GM19025 (cell line): ENCODE measurements at regions not wholly inside any gene's neighbourhood (a gene's known extent, or its start where the extent isn't known, plus 50 kb on each side); places are given as distances from the start of the nearest gene placed in this dataset.
"Not testable (repeated sequence)": the region's sequence is repeated elsewhere in the genome, so short reads cannot be mapped to it uniquely, and the experiment has no call there.

Experiments used
- ATAC-seq: cut with Tn5 transposase; IDR thresholded peaks from one replicate; pipeline ENCODE4 v1.9.1; 2021; ENCODE audit warnings: mild to moderate bottlenecking, low read depth, moderate library complexity; ENCODE audit not compliant: unreplicated experiment

DNA sequence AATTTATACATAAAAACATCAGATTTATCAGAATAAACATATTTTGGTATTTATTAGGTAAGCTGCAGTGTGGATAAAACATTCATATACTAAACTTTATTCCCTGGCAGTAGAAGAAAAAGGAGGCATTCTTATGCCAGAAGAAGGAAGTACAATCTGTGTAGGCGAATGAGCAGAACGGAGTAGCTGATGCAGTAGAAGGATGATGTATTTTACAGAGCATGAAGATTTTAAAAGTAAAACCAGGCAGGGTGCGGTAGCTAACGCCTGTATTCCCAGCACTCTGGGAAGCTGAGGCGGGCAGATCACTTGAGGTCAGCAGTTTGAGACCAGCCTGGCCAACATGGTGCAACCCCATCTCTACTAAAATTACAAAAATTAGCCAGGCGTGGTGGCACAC, 294.9 kb upstream of the MKLN1 start:
- ATAC-seq, result no peak

DNA sequence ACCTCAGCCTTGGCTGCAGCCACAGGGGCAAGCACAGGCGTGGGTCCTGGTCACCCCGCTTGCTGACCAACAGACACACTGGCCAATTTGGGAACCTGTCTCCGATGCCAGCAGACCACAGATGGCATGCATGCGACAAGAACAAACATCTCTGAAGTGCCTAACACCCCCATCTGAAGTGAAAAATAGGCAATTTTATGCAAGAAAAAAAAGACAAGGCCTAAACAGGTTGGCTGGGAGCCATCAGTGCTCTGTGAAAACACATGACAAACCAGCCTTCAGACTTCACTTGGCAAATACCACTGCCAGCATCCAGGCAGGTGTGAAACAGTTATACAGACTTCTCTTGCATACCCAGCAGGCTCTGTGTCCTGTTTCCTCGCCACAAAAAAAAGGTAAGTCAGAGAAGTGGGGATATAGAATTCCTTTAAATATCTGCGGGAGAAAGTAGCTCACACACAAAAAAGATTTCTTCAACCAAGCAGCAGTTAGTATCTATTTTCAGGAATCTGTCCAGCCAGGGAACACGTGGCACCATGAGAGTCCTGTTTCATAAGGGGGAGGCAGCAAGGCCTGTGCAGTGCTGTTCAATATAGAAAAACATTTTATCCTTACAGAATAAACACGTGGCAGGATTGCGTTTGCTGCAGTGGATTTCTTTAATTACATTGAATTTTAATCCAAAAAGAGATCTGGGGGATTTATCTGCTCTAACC, 293.4 kb upstream of the MKLN1 start:
- no peak for ATAC-seq

DNA sequence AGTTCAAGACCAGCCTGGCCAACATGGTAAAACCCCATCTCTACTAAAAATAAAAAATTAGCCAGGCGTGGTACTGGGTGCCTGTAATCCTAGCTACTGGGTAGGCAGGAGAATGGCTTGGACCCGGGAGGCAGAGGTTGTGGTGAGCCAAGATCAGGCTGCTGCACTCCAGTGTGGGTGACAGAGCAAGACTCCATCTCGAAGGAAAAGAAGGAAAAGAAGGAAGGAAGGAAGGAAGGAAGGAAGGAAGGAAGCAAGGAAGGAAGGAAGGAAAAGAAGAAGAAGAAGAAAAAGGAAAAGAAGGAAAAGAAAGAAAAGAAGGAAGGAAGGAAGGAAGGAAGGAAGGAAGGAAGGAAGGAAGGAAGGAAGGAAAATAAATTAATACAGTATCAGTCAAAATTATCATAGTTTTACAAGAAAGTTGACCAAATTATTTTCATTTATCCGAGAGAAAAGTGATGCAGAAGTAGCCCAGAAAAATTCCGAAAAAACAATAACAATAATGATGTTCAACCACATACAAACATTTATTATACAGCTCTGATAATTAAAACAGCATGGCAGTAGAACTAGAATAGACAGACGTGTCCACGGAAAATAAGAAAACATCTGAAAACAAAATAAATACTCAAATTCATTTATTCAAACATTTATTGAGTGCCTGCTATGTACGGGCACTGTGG, 292.4 kb upstream of the MKLN1 start:
- ATAC-seq, result no peak

DNA sequence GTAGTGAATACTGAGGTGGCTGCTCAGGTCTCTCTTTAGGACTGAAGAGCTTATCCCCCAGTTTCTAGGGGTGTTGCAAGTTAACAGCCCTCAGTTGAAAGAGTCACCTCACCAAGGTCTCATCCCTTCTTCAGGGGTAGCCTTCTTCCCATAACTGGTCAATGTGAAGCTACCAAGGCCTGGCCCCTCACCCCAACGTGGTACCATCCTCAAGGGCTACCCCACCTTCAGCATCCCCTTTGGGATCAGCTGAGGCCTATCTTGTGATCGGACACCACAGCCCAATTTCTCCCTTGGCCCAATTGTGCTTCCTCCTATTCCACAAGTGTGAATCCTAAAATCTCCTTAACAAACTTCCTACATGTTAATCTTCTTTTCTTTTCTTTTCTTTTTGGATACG, 289.5 kb upstream of the MKLN1 start:
- ATAC-seq, result no peak

DNA sequence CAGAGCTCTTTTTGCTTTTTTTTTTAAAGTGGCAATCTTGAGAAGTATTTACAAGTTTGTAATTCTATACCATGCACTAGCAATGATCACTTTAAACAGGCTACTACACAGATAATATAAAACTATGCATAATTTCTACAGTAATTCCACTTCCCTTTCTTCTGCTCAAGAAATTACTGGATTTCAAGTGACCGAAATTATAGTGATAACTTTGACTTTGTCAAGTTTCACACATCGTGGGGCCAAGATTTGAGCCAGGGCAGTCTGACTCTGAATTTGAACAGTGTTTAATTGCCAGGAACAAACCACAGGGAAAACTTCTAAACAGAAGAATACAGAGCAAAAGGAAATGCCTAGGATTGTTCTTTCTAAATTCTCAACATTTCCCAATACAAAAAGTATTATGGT, 288.3 kb upstream of the MKLN1 start:
- no peak for ATAC-seq

DNA sequence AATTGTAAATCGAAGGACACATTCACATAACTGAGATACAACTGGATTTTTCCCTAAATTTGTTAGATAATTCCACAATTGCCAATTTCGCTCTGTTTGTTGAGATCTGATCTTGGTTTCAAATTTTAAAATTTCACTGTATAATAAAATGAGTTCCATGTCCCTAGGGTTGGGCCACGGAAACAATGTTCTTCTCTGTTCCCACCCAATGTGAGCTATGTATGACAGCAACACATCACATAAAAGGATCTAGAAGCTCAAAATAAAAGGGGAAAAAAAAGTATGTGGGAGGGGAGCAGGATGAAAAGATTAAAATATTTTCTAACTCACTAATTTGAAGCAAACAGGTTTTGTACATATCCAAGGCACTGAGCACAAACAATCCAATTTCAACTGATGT, 287.8 kb upstream of the MKLN1 start:
- ATAC-seq, result no peak

DNA sequence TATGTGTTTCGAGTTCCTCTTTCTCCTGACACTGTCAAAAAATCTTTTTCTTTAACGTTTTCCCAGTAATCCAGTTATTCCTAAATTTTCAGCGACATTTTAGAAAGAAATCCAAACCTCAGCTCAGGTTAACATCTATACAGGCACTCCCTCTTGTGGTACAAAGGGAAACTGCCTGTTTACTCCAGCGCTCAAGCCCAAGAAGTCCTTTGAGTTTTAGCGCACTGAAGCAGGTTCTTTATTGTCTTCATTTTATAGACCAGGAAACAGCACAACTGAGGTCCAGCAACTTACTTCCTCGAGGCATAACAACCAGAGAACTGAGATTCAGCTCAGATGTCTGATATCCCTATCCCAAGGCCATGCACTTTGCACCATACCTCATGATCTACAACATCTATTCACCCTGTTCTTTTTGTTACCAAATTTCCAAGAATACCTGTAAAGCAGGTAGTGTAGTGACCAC, 287.2 kb upstream of the MKLN1 start:
- ATAC-seq, result no peak

DNA sequence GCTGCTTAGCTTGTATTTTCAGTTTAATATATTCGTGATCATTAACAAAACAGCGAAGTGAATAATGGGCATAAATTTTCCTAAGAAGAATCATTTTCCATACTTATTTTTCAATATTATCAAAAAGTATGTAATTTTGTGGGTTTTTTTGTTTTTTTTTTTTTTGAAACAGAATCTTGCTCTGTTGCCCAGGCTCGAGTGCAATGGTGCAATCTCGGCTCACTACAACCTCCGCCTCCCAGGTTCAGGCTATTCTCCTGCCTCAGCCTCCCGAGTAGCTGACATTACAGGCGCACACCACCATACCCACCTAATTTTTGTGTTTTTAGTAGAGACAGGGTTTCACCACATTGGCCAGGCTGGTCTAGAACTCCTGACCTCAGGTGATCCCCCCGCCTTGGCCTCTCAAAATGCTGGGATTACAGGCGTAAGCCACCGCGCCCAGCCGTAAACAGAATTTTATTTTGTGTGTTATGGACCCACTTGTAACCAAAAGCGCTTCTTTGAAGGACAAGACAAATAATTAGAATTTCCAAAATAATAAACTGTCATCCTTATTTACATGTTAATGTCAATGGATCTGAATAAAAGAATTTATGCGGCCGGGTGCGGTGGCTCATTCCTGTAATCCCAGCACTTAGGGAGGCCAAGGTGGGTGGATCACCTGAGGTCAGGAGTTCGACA, 286.5 kb upstream of the MKLN1 start:
- not testable (repeated sequence) for ATAC-seq

DNA sequence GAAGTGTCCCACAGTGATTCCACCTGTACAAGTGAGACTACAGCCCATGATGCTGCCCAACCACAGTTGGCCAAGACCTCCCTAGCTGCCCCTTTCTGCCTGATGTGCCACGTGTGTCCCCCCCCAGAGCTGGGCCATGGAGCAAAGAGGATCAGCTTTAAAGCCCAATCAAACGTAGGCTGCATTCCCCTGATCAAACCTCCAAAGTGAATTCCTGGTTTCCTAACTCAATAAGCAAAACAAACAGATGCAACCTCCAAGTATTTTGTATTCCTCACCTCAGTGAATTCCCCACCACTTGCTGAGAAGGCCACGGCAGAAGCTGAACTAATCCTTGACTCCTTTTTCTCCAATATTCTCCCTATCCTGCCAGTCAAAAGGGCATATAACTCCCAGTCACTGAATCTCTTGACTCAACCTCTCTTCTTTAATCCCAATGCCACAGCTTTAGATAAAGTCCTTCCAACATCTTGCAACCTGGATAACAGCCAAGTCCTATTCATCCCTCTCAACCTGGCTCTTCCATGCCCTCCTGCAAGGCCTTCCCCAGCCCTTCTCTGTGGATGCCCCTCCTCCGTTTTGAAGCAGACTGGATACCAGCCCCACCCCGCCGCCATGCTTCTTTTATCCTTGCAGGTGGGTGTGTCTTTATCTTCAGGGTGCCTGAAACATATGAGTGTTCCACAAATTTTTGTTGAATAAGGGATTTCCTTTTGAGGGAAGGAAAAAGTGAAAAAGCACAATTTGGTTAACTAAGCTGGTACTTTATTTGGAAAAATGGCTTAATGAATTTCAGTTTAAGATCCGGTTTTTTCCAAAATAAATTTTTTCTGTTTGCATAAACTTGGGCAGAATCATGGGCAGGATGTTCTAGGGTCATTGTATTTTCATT, 285.2 kb upstream of the MKLN1 start:
- no peak for ATAC-seq

DNA sequence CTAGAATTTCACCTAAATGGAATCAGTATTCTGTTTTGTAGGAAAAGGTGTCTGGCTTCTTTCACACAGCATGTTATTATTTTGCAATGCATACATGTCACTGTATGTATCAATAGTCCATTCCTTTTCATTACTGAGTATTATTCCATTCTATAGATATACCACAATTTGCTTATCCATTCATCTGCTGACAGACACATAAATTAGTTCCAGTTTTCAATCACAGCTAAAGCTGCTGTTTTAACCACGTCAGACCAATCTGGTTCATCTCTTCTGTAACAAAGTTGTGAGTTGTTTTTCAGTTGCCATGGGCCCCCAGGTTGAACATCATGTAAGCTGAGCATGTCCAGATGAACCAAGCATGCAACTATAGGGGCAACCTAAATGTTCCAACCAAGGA, 282.1 kb upstream of the MKLN1 start:
- no peak for ATAC-seq

DNA sequence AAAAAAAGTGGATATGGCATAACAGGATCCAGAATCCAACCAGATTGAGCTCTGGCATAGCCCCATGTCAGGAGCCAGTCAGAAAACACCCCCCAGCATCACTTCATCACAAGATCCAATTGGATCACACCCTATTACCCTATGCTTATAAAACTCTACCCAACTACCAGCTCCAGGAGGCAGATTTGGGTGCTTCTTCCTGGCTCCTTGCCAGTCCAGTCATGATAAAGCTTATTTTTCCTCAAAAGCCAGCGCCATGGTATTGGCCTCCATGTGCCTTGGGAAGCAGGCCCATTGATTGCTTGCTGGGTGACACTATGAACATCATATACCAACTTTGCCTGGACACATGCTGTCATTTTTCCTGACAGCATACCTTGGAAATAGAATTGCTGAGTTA, 281.4 kb upstream of the MKLN1 start:
- no peak for ATAC-seq

DNA sequence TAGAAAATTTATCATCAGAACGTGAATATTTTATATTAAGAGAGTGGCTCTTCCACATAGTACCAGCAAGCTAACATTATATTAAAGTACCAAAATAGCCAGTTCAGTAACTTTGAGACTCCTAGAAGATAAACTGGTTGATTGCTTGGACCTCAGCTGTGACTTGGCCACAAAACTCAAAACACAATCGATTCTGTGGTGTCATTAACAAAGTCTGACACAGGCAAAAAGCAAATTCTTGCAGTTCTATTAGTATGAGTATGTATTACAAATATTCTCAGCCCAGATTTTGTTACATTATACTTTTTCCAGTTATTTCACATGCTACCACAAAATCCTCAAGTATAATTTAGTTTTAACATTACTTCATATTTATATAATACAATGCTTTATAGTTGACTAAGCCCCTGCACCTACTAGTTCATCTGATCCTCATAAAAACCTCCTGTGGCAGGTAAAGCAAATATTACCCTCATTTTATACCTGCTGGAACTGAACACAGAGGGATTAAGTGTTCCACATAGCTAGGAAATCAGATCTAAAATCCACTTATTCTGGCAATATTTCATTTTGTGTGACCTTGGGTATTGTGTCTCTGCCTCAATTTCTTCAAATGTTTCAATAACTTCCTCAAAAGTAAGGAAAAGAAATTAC, 279.9 kb upstream of the MKLN1 start:
- no peak for ATAC-seq

DNA sequence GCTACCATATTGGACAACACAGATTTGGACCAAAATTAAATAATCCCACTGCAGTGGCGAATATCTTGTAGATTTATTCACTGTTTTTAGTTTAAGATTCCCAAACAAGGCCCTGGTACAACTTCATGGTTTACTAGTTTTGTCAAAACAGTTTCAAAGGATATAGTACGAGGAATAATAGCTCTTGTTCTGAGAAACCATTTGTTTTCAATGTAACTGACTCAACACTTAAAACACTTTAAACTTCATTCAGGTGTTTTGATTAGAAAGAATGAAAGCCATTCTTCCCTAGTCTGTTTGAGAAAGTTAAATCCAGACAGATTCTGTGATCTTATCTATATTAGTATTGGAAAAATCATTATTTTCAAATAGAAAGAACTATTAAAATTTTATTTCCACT, 276.4 kb upstream of the MKLN1 start:
- ATAC-seq, result no peak

DNA sequence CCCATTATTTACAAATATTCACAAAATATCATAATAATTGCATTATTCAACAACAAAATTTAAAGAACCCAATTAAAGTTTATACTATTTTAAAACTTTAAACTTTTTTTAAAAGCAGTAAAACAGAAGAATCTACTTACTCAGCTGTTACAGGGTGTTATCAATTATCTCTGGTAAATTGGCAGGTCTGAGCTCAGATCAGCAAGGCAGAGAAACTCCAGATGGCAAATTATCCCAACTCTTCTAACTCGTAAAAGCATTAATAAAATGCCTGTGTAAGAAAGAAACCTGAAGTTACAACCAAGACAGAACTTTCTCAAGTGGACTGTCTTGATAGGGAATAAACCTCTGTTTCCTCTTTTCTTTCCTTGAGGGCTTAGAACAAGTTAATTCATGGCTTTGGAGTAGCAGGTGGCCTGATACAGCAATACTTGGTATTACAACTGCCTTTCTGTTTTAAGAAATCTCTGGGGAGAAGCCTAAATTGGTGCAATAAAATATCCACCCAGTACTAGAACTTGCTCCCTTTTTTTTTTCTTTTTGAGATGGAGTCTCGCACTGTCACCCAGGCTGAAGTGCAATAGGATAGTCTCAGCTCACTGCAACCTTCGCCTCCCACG, 275.3 kb upstream of the MKLN1 start:
- no peak for ATAC-seq

DNA sequence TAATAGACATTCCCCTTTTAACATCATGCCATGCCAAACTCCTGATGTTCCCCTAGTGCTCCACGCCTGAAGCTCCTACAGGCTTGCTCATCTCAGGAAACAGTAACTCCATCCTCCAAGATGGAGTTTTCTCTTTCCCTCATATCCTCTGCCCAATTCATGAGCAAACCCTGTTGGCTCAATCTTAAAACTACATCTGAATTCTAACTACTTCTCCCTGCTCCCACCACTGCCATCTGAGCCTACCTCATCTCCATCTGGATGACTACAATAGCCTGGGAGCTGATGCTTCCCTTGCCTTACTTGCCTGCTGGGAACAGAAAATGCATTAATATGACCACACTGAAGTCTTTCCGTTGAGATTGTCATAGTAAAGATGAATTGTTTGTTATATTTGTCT, 271.7 kb upstream of the MKLN1 start:
- ATAC-seq, result no peak

DNA sequence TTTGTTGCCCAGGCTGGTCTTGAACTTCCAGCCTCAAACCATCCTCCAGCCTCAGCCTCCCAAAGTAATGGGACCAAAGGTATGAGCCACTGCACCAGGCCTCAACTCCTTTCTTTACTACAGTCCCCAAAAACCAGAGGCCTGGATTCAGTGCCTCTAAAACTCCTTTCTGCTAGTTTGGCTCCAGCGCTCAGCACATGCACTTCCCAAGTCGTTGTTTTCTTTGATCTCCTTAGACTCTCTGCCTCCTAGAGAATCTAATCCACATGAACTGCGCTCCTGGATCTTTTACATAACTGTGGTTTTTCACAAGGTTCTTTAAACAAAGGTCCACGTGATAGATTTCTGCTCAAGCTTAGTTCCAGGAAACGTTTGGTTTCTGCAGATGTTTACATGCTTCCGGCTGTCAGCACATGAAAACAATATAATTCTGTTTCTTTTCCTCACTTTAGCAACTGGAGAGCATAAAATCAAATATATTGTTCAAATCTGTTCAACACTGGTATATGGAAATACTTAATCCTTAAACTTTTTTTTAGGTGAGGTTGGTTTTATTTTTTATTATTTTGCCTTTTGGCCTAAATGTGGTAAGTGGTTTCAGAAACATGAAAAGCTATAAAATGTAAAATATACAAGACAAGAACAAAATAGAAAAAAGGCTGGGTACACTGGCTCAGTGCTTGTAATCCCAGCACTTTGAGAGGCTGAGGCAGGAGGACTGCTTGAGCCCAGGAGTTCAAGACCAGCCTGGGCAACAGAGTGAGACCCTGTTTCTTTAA, 270.5 kb upstream of the MKLN1 start:
- peak; percentile 60 for ATAC-seq

DNA sequence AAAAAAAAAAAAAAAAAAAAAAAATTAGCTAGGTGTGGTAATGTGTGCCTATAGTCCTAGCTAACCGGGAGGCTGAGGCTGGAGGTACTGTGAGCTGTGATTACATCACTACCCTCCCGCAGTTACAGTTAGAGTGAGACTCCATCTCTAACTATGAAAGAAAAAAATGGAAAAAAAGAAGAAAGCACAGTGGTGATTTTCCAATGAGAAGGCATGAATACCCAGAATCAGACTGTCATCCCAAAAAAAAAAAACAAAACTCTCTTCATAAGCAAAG, 269.9 kb upstream of the MKLN1 start:
- peak; percentile 16 for ATAC-seq

DNA sequence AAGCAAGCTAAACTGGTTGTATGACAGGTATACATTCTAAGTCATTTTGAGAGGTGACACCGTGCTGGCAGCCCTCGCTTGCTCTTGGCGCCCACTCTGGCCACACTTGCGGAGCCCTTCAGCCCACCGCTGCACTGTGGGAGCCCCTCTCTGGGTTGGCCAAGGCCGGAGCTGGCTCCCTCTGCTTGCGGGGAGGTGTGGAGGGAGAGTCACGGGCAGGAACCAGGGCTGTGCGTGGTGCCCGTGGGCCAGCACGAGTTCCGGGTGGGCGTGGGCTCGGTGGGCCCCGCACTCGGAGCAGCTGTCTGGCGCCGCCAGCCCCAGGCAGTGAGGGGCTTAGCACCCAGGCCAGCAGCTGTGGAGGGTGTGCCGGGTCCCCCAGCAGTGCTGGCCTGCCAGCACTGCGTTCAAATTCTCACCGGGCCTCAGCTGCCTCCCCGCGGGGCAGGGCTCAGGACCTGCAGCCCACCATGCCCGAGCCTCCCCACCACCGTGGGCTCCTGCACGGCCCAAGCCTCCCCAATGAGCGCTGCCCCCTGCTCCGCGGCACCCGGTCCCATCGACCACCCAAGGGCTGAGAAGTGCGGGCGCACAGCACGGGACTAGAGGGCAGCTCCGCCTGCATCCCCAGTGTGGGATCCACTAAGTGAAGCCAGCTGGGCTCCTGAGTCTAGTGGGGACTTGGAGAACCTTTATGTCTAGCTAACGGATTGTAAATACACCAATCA, 269.0 kb upstream of the MKLN1 start:
- ATAC-seq, result not testable (repeated sequence)

DNA sequence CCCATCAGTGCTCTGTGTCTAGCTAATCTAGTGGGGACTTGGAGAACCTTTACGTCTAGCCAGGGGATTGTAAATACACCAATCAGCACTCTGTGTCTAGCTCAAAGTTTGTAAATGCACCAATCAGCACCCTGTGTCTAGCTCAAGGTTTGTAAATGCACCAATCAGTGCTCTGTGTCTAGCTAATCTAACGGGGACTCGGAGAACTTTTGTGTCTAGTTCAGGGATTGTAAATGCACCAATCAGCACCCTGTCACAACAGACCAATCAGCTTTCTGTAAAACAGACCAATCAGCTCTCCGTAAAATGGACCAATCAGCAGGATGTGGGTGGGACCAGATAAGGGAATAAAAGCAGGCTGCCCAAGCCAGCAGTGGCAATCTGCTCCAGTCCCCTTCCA, 268.3 kb upstream of the MKLN1 start:
- not testable (repeated sequence) for ATAC-seq
